ENCODE measurements at regions not wholly inside any gene's neighbourhood (a gene's known extent, or its start where the extent isn't known, plus 50 kb on each side); places are given as distances from the start of the nearest gene placed in this dataset.

DNA sequence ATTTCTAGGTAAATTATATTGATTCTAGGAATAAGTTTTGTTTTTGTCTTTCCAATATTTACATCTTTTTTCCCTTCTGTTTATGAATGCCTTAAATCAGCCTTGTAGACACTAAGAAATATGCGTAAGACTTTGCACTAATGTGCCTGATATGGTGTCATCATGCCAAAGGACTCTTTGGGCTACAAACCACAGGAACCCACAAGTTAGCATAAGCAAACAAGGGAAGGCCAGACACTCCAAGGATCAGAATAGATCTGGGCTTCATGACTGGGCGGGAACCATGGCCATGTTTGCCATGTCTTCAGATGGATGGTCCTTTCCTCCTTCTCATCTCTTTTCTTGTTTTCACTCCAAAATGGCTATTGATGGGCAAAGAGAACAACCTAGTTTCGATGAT, 242.2 kb upstream of the CHRNA7 start:
- H3K9me3 ChIP-seq (ENCODE audit: control insufficient read depth, insufficient read depth, low read length), result no peaks in the 10 kb centered on the region; the same call in 1 of the 2 replicates
- CTCF ChIA-PET, result no interaction called here
- H3K27me3 ChIP-seq (ENCODE audit: control insufficient read depth, insufficient read depth, low read length), result no peaks in the 10 kb centered on the region
- POLR2A ChIA-PET, result no interaction called here
- H3K4me3 ChIP-seq (ENCODE audit: low read depth, low read length), result no peak overlapping the region
- no peak for DNase-seq (ENCODE audit: low read depth, low spot score)
- no peak overlapping the region for H3K27ac ChIP-seq (ENCODE audit: low read depth, low read length)
- TF ChIP-seq, protein P1, sequence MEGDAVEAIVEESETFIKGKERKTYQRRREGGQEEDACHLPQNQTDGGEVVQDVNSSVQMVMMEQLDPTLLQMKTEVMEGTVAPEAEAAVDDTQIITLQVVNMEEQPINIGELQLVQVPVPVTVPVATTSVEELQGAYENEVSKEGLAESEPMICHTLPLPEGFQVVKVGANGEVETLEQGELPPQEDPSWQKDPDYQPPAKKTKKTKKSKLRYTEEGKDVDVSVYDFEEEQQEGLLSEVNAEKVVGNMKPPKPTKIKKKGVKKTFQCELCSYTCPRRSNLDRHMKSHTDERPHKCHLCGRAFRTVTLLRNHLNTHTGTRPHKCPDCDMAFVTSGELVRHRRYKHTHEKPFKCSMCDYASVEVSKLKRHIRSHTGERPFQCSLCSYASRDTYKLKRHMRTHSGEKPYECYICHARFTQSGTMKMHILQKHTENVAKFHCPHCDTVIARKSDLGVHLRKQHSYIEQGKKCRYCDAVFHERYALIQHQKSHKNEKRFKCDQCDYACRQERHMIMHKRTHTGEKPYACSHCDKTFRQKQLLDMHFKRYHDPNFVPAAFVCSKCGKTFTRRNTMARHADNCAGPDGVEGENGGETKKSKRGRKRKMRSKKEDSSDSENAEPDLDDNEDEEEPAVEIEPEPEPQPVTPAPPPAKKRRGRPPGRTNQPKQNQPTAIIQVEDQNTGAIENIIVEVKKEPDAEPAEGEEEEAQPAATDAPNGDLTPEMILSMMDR (IDR thresholded peaks at IDR 0.05; ENCODE audit: low read depth, low read length), result no peak

DNA sequence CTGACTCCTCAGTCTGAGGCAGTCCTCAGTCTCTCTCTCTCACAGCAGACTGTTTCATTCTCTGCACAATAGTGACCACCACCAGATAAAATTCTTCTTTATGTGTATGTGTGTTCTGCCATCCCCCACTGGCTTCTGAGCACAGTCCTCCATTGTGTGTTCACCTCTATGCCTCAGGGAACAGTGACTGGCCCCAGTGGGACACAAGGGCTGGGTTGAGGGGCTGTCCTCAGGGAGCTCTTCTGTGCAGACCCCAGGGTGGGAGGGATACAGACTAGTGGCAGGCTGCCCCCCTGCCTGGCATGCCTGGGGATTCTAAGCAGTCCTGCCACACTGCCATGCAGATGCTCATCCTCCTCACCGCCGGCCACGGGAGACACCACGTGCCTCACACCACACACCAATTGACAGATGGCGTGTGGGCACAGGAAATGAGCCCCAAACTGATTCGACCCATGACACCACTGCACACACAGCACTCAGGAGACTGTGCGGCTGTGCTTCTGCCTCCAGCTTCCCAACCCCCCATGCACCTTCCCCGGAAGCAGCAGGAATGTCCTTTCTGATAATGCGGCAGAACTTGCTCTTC, 237.6 kb upstream of the CHRNA7 start:
- ChIA-PET CTCF (no interaction called here), POLR2A (no interaction called here)
- H3K4me3 ChIP-seq (ENCODE audit: low read depth, low read length), result no peak overlapping the region
- H3K27me3 ChIP-seq (ENCODE audit: control insufficient read depth, insufficient read depth, low read length), result no peaks in the 10 kb centered on the region
- no peak for DNase-seq (ENCODE audit: low read depth, low spot score)
- H3K27ac ChIP-seq (ENCODE audit: low read depth, low read length), result no peak overlapping the region
- H3K9me3 ChIP-seq (ENCODE audit: control insufficient read depth, insufficient read depth, low read length), result no peaks in the 10 kb centered on the region; the same call in 1 of the 2 replicates
- TF ChIP-seq, protein P1 (IDR thresholded peaks at IDR 0.05; ENCODE audit: low read depth, low read length), result no peak

- Histone ChIP-seq H3K4me3 (ENCODE audit: low read depth, low read length) (no peak overlapping the region), H3K9me3 (ENCODE audit: control insufficient read depth, insufficient read depth, low read length) (no peaks in the 10 kb centered on the region; the same call in 1 of the 2 replicates), H3K27ac (ENCODE audit: low read depth, low read length) (no peak overlapping the region), H3K27me3 (ENCODE audit: control insufficient read depth, insufficient read depth, low read length) (no peaks in the 10 kb centered on the region)
- ChIA-PET POLR2A (no interaction called here), CTCF (no interaction called here)
- TF ChIP-seq, protein P1 (IDR thresholded peaks at IDR 0.05; ENCODE audit: low read depth, low read length), result no peak
- DNase-seq (ENCODE audit: low read depth, low spot score), result no peak
These were observed 231.0 kb upstream of the CHRNA7 start for GRCh38 chr15:31799319-31799714.

DNA sequence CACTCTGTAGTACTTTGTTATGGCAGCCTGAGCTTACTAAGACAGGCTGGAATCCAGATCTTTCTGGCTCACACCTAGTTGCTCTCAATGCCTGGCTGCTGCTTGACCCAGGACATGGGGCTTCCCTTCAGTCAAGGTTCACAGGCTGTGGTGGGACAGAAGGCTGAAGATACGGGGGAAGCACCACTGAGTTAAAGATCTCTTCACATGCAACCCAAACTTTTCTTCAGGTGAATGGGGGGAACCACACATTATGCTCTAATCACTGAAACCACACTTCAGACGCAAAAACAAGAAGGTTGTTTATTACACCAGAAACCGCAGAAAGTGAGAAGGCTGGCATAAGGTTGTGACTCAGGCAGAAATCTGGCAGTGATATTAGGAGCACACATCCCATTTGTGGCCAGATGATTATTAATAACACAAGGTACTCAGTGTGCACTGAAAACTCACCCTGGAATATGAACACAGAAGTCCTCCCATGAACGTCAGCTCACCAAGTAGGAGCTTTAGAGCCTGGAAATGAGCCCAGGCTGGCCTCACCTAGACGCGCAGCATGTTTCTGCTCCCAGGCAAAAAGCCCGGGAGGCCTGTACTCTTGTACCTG, 230.5 kb upstream of the CHRNA7 start:
- Histone ChIP-seq H3K27me3 (ENCODE audit: control insufficient read depth, insufficient read depth, low read length) (no peaks in the 10 kb centered on the region), H3K9me3 (ENCODE audit: control insufficient read depth, insufficient read depth, low read length) (no peaks in the 10 kb centered on the region; the same call in 1 of the 2 replicates), H3K27ac (ENCODE audit: low read depth, low read length) (no peak overlapping the region), H3K4me3 (ENCODE audit: low read depth, low read length) (no peak overlapping the region)
- CTCF ChIA-PET, result no interaction called here
- POLR2A ChIA-PET, result no interaction called here
- DNase-seq (ENCODE audit: low read depth, low spot score), result no peak
- TF ChIP-seq, protein P1 (IDR thresholded peaks at IDR 0.05; ENCODE audit: low read depth, low read length), result no peak

- no peak for DNase-seq (ENCODE audit: low read depth, low spot score)
- H3K9me3 ChIP-seq (ENCODE audit: control insufficient read depth, insufficient read depth, low read length), result no peaks in the 10 kb centered on the region; the same call in 1 of the 2 replicates
- no peak overlapping the region for H3K27ac ChIP-seq (ENCODE audit: low read depth, low read length)
- no peak overlapping the region for H3K4me3 ChIP-seq (ENCODE audit: low read depth, low read length)
- ChIA-PET CTCF (no interaction called here), POLR2A (no interaction called here)
- H3K27me3 ChIP-seq (ENCODE audit: control insufficient read depth, insufficient read depth, low read length), result no peaks in the 10 kb centered on the region
- TF ChIP-seq, protein P1 (IDR thresholded peaks at IDR 0.05; ENCODE audit: low read depth, low read length), result no peak
These were observed 229.2 kb upstream of the CHRNA7 start for GRCh38 chr15:31801152-31801551.
